GM23248 (cell line): ENCODE measurements at regions not wholly inside any gene's neighbourhood (a gene's known extent, or its start where the extent isn't known, plus 50 kb on each side); places are given as distances from the start of the nearest gene placed in this dataset.

Source experiments
- EZH2 ChIP-seq: fragments of 200-600 bp; sonication (generic); IDR thresholded peaks from 2 replicates; pipeline ENCODE4 v1.6.1; 2018; ENCODE audit warnings: antibody characterized with exemption, mild to moderate bottlenecking; ENCODE audit not compliant: insufficient read depth, poor library complexity, severe bottlenecking
- EZH2phosphoT487 ChIP-seq: fragments of 200-600 bp; sonication (generic); IDR thresholded peaks from 2 replicates; pipeline ENCODE4 v1.6.1; 2018; ENCODE audit warnings: antibody characterized with exemption, moderate library complexity, mild to moderate bottlenecking, low read depth; ENCODE audit not compliant: insufficient read depth

- TF ChIP-seq EZH2 (no peak), EZH2phosphoT487 (no peak)
Measured at GRCh38 chr2:208982831-208983230, 441.0 kb upstream of the MAP2 start.
